ENCODE measurements at regions not wholly inside any gene's neighbourhood (a gene's known extent, or its start where the extent isn't known, plus 50 kb on each side); places are given as distances from the start of the nearest gene placed in this dataset.
"Not testable (repeated sequence)": the region's sequence is repeated elsewhere in the genome, so short reads cannot be mapped to it uniquely, and the experiment has no call there.

DNA sequence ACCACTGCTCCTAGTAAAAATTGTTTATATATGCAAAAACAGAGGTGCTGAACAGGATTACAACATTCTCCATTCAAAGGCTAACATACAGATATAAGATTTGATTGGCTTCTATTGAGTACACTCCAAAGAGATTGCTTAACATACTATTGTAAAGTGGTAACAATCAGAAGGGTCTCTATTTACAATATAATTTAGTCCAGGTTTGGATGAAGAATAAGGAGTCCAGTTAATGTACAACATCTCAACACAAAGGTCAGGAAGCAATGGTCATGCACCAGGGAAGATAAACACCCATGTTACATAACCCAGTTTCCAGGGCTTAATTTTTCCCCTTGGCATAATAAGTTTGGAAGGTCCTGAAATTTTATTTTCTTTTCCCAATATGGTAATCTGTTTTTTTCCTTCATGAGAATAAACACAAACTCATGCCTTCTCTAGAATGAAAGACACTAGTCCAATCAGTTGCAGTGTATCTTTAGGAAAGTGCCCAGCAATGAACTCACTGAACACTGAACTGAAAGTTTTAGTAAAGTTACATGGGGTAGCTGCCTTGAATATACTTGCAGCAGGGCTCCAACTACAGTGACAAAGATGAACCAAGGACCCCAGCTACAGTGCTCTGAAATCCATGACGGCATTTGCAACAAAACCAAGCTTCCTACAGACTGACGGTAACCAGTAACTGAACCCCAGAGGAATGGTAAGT is 255.3 kb upstream of the GJE1 start:
- DNase-seq (ENCODE audit: low read depth) = no peak

DNA sequence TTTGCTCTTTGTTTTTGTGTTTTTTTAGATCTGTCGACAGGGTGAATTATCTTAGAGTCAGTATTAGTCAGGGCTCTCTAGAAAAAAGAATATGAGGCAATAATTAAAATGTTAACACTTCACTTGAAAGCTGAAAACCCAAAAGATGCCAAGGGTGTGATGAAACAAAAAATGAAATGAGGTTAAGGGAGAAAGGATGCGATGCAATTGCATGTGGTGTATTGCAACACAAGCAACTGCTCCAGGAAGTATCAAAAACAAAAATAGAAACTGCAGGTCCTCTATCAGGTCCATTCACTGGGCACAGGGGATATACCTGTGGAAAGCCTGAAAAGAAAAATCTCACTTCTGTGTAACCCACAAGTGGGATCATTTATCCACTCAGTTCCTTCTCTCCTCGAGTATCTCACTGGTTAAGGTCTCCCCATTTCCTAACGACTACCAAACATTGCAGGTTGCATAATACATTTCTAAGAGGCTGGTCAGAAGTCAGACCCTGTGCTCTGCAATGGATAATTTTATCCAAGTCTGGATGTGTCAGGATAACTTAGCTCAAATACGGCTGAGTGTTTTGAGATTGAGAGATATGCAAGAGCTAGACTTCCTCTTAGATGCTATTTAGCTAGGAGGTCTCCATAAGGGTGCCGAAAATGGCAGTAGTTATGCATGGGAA is 257.7 kb upstream of the GJE1 start:
- peak; percentile 33 for DNase-seq (ENCODE audit: low read depth)

DNA sequence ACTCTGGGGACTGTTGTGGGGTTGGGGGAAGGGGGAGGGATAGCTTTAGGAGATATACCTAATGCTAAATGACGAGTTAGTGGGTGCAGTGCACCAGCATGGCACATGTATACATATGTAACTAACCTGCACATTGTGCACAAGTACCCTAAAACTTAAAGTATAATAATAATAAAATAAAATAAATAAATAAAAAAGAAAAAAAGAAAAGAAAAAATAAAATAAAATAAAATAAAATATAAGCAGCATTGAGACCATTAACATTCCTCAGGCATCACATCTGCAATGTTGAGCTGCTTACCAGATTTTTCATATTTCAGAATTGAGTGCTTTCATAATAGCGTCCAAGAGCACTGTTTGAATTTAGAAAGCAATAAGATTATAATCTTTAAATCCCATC is 263.2 kb upstream of the GJE1 start:
- DNase-seq (ENCODE audit: low read depth) = not testable (repeated sequence)

- no peak for DNase-seq (ENCODE audit: low read depth)
These were observed 265.0 kb upstream of the GJE1 start for GRCh38 chr6:141867767-141868166.

DNA sequence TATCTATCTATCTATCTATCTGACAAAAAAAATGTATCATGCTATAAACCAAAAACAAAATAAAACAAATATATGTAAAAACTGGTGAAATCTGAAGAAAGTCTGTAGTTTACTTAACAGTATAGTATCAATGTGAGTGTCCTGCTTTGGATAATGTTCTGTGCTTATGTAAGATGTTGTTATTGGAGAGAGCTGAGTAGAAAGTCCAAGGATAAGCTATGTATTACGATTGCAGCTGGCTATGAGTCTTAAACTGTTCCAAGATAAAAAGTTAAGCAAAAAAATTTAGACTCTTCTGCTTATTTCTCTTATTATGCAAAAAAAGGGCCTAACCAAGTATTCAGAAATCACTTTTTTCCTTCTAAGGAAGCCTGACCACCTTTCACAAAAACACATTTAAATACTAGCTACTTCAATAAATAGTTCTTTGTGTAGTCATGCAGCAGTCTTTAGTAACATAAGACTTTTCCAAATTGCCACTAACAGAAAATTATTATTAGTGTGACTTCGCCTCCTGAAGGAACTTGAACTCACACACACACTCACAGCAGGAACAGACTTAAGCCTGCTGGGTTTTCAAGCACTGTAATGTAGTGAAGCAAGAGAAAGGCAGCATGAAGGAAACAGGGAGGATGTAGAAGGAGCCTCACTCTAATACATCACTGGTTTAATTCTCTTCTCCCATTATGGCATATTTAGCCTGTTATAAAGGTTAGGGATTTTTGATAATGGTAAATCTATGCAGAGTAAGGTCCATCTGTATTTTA is 265.8 kb upstream of the GJE1 start:
- no peak for DNase-seq (ENCODE audit: low read depth)

- no peak for DNase-seq (ENCODE audit: low read depth)
These were observed 281.7 kb upstream of the GJE1 start for GRCh38 chr6:141851063-141851462.

- no peak for DNase-seq (ENCODE audit: low read depth)
These were observed 284.5 kb upstream of the GJE1 start for GRCh38 chr6:141848029-141848890.

DNA sequence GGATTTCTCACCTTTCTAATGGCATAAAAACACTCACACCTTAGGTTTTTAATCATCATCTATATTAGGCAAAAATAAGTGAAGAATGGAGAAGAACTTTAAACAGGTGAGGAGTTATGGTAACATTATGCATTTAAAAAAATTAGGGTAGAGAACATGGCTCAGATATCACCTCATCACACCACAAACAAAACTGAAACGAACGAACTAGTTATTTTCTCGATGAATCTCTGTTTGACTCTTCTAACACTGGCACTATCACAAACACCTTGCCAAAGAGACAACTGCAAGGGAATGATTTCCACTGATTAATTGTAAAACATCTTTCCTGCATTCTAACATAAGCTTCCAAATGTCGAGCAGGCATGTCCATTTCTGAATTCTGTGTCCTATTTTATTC is 286.1 kb upstream of the GJE1 start:
- DNase-seq (ENCODE audit: low read depth) = no peak

- no peak for DNase-seq (ENCODE audit: low read depth)
These were observed 289.4 kb upstream of the GJE1 start for GRCh38 chr6:141843178-141843834.

DNA sequence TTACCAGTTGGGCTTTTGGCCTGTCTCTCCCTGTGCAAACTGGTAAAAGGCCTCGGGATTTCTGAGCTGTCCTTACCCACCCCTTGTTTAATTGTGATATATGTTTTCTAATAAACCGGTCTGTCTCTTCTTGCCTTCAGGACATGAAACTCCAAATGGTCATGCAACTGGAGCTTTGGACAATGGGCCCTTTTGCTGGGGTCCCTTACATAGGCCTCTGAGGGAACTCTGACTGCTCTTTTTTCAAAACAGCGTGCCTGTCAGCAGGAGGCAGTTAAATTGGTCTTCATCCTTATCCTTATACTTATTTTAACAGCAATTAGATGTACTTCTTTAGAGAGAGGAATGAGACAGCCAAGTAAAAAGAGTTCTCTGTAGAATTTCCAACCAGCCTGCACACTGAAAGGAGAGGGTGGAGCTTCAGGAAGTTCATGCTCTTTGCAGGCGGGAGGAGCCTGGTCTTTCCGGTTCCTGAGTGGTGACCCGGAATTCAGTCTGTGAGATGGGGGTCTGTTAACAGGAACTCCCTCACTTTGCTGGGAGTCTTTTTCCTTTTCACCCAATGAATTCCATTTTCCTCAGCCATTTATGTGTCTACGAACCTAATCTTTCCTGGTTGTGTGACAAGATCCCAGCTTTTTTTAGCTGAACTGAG is 299.6 kb upstream of the GJE1 start:
- no peak for DNase-seq (ENCODE audit: low read depth)

DNA sequence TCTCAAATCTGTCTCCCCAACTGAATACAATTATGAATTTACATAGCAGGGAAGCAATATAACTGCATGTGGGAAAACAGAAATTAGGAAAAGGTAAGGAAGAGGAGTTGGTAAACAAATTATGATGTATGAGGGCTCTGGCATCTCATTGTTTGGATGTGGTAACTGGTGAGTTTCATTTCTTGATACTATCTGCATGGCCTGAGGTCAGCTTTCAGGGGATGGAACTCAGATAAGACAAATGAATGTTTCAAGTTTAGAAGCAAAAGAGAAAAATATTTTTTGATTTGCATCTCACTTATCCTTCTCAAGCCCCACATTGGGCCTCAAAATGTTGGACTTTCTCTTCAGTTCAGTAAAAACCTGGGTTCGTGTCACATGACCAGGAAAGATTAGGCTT is 302.2 kb upstream of the GJE1 start:
- DNase-seq (ENCODE audit: low read depth) = no peak

DNA sequence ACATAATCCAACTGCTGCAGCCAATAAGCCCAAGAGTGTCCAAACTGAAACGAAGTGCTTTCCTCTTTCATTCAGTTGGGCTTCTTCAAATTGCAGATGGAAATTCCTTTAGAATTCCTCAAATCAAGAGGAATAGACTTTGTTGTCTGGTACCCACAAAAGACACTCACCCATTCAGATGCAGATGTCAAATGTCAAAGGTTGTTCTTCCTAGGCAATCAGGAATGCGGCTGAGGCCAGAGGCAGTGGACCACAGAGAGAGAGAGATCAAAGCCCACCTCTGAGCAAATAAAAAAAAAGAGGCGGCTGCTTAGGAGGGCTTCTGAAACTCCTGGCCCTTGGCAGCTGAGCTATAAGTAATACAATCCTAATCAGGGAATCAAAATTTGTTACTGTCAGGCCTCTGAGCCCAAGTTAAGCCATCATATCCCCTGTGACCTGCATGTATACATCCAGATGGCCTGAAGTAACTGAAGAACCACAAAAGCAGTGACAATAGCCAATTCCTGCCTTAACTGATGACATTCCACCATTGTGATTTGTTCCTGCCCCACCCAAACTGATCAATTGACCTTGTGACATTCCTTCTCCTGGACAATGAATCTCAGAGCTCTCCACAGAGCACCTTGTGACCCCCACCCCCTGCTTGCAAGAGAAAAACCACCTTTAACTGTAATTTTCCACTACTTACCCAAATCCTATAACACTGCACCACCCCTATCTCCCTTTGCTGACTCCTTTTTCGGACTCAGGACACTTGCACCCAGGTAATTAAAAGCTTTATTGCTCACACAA is 303.0 kb upstream of the GJE1 start:
- no peak for DNase-seq (ENCODE audit: low read depth)

DNA sequence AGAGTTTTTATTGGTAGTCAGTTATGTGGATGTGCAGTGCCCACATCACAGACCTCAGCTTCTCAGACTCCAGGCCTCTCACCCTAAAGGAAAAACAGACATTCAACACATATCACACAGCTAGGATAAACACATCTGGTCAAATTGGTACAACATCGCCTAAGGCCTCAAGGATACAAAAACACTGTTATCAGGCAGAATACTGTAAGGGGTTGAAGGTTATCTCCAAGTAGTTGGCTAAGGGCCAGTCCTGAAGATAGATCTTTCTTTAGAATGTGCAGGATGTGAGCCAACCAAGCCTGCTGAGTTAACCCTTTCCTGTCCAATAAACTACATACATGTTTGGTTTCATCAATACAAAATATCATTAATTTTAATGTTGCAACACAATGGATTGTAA is 308.4 kb upstream of the GJE1 start:
- DNase-seq (ENCODE audit: low read depth) = no peak

DNA sequence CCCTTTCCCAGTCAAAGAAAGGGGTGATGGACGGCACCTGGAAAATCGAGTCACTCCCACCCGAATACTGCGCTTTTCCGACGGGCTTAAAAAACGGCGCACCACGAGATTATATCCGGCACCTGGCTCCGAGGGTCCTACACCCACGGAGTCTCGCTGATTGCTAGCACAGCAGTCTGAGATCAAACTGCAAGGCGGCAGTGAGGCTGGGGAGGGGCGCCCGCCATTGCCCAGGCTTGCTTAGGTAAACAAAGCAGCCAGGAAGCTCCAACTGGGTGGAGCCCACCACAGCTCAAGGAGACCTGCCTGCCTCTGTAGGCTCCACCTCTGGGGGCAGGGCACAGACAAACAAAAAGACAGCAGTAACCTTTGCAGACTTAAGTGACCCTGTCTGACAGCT is 317.7 kb upstream of the GJE1 start:
- not testable (repeated sequence) for DNase-seq (ENCODE audit: low read depth)

GRCh38 chr6:141809901-141810300 is 322.8 kb upstream of the GJE1 start:
- DNase-seq (ENCODE audit: low read depth) = peak; percentile 14

DNA sequence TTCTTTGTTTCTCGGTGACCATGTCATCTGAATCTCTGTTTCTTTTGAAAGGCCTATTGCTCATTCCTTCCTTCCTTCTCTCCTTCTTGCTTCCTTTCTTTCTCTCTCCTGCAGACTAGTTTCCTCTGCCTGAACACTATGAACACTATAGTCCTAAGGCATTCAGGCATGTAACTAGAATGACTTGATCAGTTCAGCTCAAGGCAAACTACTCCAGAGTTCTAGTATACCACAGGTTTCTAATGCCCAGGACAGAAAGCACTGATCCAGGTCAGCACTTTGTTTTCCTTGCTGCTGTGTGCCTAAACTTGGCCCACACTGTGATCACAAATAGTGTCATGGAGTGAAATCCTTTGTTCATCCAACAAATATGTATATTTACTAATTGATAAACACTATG is 324.1 kb upstream of the GJE1 start:
- DNase-seq (ENCODE audit: low read depth) = no peak

- DNase-seq (ENCODE audit: low read depth) = not testable (repeated sequence)
These were observed 331.8 kb upstream of the GJE1 start for GRCh38 chr6:141800973-141801372.

DNA sequence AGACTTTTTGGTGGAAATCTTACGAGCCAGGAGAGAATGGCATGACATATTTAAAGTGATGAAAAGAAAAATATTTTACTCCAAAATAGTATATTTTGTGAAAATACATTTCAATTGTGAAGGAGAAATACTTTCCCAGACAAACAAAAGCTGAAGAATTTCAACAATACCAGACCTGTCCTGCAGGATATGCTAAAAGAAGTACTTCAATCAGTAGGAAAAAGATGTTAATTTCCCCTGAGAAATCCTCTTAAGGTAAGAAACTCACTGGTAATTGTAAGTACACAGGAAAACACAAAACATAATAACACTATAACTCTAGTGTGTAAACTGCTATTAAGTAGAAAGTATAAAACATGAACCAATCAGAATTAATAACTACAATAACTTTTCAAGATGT is 341.8 kb upstream of the GJE1 start:
- no peak for DNase-seq (ENCODE audit: low read depth)

GRCh38 chr6:141788096-141788495 is 344.6 kb upstream of the GJE1 start:
- DNase-seq (ENCODE audit: low read depth) = no peak

GRCh38 chr6:141783585-141783984 is 349.1 kb upstream of the GJE1 start:
- no peak for DNase-seq (ENCODE audit: low read depth)
